PC-9 (cell line): ENCODE measurements at regions not wholly inside any gene's neighbourhood (a gene's known extent, or its start where the extent isn't known, plus 50 kb on each side); places are given as distances from the start of the nearest gene placed in this dataset.

Experiments
- EZH2 ChIP-seq: fragments of 200-600 bp; sonication (generic); IDR thresholded peaks from 2 replicates; pipeline ENCODE4 v1.8.0; 2017; ENCODE audit warnings: antibody characterized with exemption, low read depth
- TF ChIP-seq, protein P1 (sequence below): fragments of 200-600 bp; sonication (generic); conservative IDR thresholded peaks from 2 replicates; pipeline ENCODE4 v1.6.1; 2017; ENCODE audit warnings: mixed run types, antibody characterized with exemption, mild to moderate bottlenecking, moderate library complexity

GRCh38 chr10:61028861-61029361, 84.9 kb upstream of the RHOBTB1 start:
- TF ChIP-seq, protein P1, sequence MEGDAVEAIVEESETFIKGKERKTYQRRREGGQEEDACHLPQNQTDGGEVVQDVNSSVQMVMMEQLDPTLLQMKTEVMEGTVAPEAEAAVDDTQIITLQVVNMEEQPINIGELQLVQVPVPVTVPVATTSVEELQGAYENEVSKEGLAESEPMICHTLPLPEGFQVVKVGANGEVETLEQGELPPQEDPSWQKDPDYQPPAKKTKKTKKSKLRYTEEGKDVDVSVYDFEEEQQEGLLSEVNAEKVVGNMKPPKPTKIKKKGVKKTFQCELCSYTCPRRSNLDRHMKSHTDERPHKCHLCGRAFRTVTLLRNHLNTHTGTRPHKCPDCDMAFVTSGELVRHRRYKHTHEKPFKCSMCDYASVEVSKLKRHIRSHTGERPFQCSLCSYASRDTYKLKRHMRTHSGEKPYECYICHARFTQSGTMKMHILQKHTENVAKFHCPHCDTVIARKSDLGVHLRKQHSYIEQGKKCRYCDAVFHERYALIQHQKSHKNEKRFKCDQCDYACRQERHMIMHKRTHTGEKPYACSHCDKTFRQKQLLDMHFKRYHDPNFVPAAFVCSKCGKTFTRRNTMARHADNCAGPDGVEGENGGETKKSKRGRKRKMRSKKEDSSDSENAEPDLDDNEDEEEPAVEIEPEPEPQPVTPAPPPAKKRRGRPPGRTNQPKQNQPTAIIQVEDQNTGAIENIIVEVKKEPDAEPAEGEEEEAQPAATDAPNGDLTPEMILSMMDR, result no peak
- TF ChIP-seq EZH2, result no peak
